Mammary epithelial cell (primary cell): ENCODE measurements at regions not wholly inside any gene's neighbourhood (a gene's known extent, or its start where the extent isn't known, plus 50 kb on each side); places are given as distances from the start of the nearest gene placed in this dataset.
"Not testable (repeated sequence)": the region's sequence is repeated elsewhere in the genome, so short reads cannot be mapped to it uniquely, and the experiment has no call there.

ENCODE experiments used
- CTCF ChIP-seq, 2 donors: IDR thresholded peaks in 1 of 2; conservative IDR thresholded peaks in 1 of 2; 2 replicates each; pipeline ENCODE4 v1.5.1; 2011 to 2012; ENCODE audit warnings: inconsistent platforms in 2 of 2, low read length in 2 of 2, mild to moderate bottlenecking in 2 of 2, control low read depth in 1 of 2, low read depth in 1 of 2; ENCODE audit not compliant: insufficient read depth in 1 of 2; ENCODE audit errors: extremely low read depth in 1 of 2
- EZH2 ChIP-seq: IDR thresholded peaks from 2 replicates; pipeline ENCODE4 v1.6.1; 2012; ENCODE audit warnings: low read length, inconsistent platforms, borderline replicate concordance

- not testable (repeated sequence) for TF ChIP-seq CTCF (conservative IDR thresholded peaks at IDR 0.05 in 1 of 2, IDR thresholded peaks at IDR 0.05 in 1 of 2; ENCODE audit: extremely low read depth in 1 of 2, insufficient read depth in 1 of 2, low read depth in 1 of 2, low read length in 2 of 2); EZH2
These were observed 51.8 kb upstream of the OSMR start for GRCh38 chr5:38794037-38794436.
